H54 (cell line): ENCODE measurements at regions not wholly inside any gene's neighbourhood (a gene's known extent, or its start where the extent isn't known, plus 50 kb on each side); places are given as distances from the start of the nearest gene placed in this dataset.
"Not testable (repeated sequence)": the region's sequence is repeated elsewhere in the genome, so short reads cannot be mapped to it uniquely, and the experiment has no call there.

Experiments
- DNase-seq: peaks from one replicate; pipeline ENCODE4 v3.0.0; 2011; ENCODE audit warnings: low spot score, mixed read lengths; ENCODE audit not compliant: insufficient read length
- FAIRE-seq: peaks from 3 replicates; lab custom pipeline; 2011; peaks lifted over from hg19 to GRCh38; lab: Jason Lieb, UNC
- POLR2A ChIP-seq: IDR thresholded peaks from 2 replicates; pipeline ENCODE4 v1.6.1; 2011; ENCODE audit warnings: low read depth, mild to moderate bottlenecking, low read length

- no peak for DNase-seq
- TF ChIP-seq POLR2A, result no peak
- no peak for FAIRE-seq
These were observed 108.7 kb downstream of the BMP4 start for GRCh38 chr14:53847881-53848280.

GRCh38 chr14:53847057-53847456 is 109.6 kb downstream of the BMP4 start:
- FAIRE-seq (no peak), DNase-seq (no peak)
- no peak for TF ChIP-seq POLR2A

GRCh38 chr14:53845813-53846693 is 110.6 kb downstream of the BMP4 start:
- DNase-seq (no peak), FAIRE-seq (no peak)
- TF ChIP-seq POLR2A, result no peak

DNA sequence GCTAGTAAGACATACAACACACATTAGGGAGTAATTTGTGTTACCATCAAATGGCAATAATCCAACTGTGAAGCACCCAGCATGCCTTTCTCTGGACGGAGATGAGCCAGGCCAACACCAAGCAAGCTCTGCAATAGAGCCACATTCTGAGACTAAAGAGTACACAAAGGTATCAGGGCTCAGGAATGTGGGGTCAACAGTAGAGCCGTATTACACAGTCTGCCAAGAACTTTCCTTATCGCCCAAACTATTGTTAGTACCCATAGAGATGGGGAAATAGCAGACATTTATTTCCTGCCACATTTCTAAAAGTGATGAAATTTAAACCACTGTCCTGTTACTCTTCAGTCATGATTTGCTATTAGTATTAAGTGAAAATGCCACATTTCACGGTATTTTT is 113.7 kb downstream of the BMP4 start:
- no peak for FAIRE-seq
- no peak for TF ChIP-seq POLR2A
- no peak for DNase-seq

DNA sequence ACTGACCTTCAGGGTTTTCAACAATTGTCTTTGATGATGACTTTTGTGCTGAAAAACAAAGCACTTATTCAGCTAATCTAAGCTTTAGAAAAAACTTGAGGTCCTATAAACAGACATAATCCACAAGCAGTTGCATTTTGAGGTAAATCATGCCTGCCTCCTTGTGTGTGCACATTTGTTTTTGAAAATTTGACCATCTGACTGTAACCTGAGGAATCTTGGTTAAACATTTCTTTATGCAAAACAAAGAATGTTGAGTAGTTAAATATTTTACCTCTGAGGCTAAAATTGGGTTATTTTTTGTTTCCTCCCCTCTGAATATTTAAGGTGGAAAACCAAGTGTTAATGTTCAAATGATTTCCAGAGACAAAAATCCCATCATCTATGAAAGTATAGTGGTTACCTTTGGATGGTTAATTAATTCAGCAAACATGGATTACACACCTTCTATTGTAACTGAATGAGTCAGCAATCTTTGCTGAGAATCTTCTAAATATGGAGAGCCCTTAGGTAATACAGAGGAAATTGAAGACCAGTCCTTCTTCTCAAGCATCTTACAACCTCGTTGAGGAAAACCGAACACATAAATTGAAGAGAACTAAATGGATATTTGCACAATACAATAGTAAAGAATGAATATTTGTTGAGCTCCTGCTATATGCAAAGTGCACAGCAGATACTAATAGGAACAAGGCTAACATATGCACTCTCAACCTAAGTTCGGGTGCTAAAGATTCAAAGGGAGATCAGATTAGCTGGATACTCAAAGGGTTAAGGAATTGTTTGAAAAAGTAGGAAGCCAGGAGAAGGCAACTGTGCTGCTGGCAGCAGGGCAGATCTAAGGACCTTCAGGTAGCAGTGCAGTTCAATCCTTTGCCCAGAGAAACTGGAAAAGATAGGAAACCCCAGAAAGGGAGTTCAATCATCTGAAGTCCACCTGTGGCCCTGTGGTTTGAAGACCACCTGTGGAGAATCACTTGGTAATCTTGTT is 115.2 kb downstream of the BMP4 start:
- FAIRE-seq (no peak), DNase-seq (no peak)
- TF ChIP-seq POLR2A, result no peak

GRCh38 chr14:53840444-53840843 is 116.2 kb downstream of the BMP4 start:
- DNase-seq (peak; percentile 1), FAIRE-seq (no peak)
- TF ChIP-seq POLR2A, result no peak

DNA sequence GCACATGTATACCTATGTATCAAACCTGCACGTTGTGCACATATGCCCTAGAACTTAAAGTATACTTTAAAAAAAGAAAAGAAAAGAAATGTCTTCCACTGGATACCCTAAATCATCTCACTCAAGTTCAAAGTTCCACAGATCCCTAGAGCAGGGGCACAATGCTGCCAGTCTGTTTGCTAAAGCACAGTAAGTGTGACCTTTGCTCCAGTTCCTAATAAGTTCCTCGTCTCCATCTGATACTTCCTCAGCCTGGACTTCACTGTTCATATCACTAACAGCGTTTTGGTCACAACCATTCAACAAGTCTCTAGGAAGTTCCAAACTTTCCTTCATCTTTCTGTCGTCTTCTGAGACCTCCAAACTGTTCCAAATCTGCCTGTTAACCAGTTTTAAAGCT is 118.3 kb downstream of the BMP4 start:
- no peak for TF ChIP-seq POLR2A
- DNase-seq, result no peak
- no peak for FAIRE-seq

- not testable (repeated sequence) for FAIRE-seq, DNase-seq
These were observed 119.0 kb downstream of the BMP4 start for GRCh38 chr14:53837656-53838055.

- DNase-seq (no peak), FAIRE-seq (no peak)
- no peak for TF ChIP-seq POLR2A
These were observed 120.1 kb downstream of the BMP4 start for GRCh38 chr14:53836551-53836950.

- FAIRE-seq (no peak), DNase-seq (no peak)
- TF ChIP-seq POLR2A, result no peak
These were observed 127.8 kb downstream of the BMP4 start for GRCh38 chr14:53828820-53829219.

- TF ChIP-seq POLR2A, result no peak
- DNase-seq, result no peak
- no peak for FAIRE-seq
These were observed 132.6 kb downstream of the BMP4 start for GRCh38 chr14:53824061-53824460.

DNA sequence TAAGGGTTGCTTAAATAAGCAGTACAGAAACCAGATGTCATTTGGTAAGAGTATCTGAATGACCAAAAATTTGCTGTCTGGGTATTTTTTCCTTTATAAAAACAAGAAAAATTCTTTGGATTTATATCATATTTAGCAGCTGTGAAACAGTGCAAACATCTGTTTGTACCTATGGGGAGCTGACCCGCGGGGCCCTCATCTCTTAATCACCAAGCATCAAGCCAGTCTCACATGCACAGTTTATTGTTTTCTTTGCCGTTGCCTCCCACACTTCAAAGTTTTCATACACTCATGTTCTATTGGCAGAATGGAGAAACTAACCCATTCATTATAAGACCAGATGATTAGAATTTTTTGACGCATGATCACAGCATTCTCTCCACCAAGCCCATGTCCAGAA is 142.2 kb downstream of the BMP4 start:
- FAIRE-seq, result no peak
- no peak for DNase-seq
- no peak for TF ChIP-seq POLR2A

DNA sequence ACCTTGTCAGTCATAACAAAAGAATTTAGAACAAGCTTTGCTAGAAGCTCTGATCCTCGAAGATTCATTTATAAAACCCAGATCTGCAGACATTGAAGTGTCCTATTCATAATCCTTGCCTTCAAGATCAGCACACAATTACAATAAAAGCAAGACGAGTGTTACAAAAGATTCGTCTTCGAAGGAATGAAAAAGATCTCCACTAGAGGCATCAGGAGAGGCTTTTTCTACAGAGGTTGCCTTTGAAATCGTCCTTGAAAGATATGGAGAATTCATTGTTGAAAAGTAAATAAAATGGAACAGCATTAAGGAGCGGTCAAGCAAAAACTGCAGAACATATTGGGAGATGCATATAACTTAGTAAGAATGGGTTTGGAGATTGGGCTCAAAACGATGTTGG is 146.4 kb downstream of the BMP4 start:
- FAIRE-seq, result no peak
- no peak for TF ChIP-seq POLR2A

GRCh38 chr14:53808042-53808441 is 148.6 kb downstream of the BMP4 start:
- no peak for FAIRE-seq
- no peak for DNase-seq
- no peak for TF ChIP-seq POLR2A

More for the DNA sequence above, 146.4 kb downstream of the BMP4 start:
- DNase-seq, result no peak

DNA sequence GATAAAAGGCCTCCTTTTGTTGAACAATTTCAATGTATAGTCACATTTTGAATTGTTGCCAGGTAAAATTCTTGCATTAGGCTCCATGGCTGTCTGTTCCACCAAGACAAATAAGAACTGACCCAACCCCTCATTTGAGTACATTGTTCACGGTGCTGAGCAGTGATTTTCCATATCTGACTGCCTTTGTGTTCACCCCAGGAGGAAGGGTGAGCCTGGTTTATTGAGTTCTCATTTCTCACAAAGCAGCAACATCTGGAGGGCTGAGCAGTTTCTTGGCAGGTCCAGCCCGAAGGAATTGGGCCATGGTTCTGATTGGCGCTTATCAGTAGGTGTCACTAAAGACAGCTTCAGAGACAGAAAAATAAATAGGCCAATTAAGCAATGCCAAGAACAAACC is 149.1 kb downstream of the BMP4 start:
- no peak for TF ChIP-seq POLR2A
- DNase-seq (no peak), FAIRE-seq (no peak)
